Neural progenitor cell (in vitro differentiated cells): ENCODE measurements at regions not wholly inside any gene's neighbourhood (a gene's known extent, or its start where the extent isn't known, plus 50 kb on each side); places are given as distances from the start of the nearest gene placed in this dataset.

Experiments
- DNase-seq: peaks from one replicate; pipeline ENCODE4 v3.0.0-alpha.2; 2016; ENCODE audit warnings: low spot score
- H2AFZ ChIP-seq: fragments of 200-600 bp; sonication (generic); replicated peaks from 2 replicates; pipeline ENCODE4 v1.6.1; 2016; ENCODE audit warnings: antibody characterized with exemption
- H3F3A ChIP-seq: fragments of 200-600 bp; sonication (generic); 2 replicates; pipeline ENCODE4 v1.6.1; 2016; ENCODE audit warnings: antibody characterized with exemption, low read depth
- H3K27ac ChIP-seq: fragments of 200-600 bp; sonication (generic); 2 replicates; pipeline ENCODE4 v1.5.1; 2016; ENCODE audit warnings: mild to moderate bottlenecking
- H3K27me3 ChIP-seq: fragments of 200-600 bp; sonication (generic); 2 replicates; pipeline ENCODE4 v1.6.1; 2016; ENCODE audit warnings: mild to moderate bottlenecking, moderate library complexity
- H3K36me3 ChIP-seq: fragments of 200-600 bp; sonication (generic); 2 replicates; pipeline ENCODE4 v1.5.1; 2016
- H3K4me1 ChIP-seq: fragments of 200-600 bp; sonication (generic); 2 replicates; pipeline ENCODE4 v1.6.1; 2016; ENCODE audit warnings: mixed run types
- H3K4me2 ChIP-seq: fragments of 200-600 bp; sonication (generic); 2 replicates; pipeline ENCODE4 v1.6.1; 2016
- H3K4me3 ChIP-seq: fragments of 200-600 bp; sonication (generic); 2 replicates; pipeline ENCODE4 v1.5.1; 2016
- H3K79me2 ChIP-seq: fragments of 200-600 bp; sonication (generic); 2 replicates; pipeline ENCODE4 v1.6.1; 2016; ENCODE audit warnings: low read depth
- H3K9ac ChIP-seq: fragments of 200-600 bp; sonication (generic); 2 replicates; pipeline ENCODE4 v1.6.1; 2016
- H3K9me3 ChIP-seq: fragments of 200-600 bp; sonication (generic); 2 replicates; pipeline ENCODE4 v1.5.1; 2016; ENCODE audit warnings: low read depth
- H4K20me1 ChIP-seq: fragments of 200-600 bp; sonication (generic); 2 replicates; pipeline ENCODE4 v1.6.1; 2016; ENCODE audit warnings: low read depth
- H3K27ac Mint-ChIP-seq: 3 replicates; pipeline ENCODE4 v1.8.0; 2021; ENCODE audit warnings: mixed read lengths
- H3K27me3 Mint-ChIP-seq: 2 replicates; pipeline ENCODE4 v1.8.0; 2022; ENCODE audit warnings: low read depth, mild to moderate bottlenecking, inconsistent platforms, moderate library complexity, mixed read lengths; ENCODE audit not compliant: insufficient read depth
- H3K36me3 Mint-ChIP-seq: 3 replicates; pipeline ENCODE4 v1.8.0; 2021; ENCODE audit warnings: mixed read lengths
- H3K4me1 Mint-ChIP-seq: 3 replicates; pipeline ENCODE4 v1.8.0; 2021; ENCODE audit warnings: mixed read lengths
- H3K4me3 Mint-ChIP-seq: 3 replicates; pipeline ENCODE4 v1.8.0; 2021; ENCODE audit warnings: mild to moderate bottlenecking, moderate library complexity, mixed read lengths
- H3K9me3 Mint-ChIP-seq: 3 replicates; pipeline ENCODE4 v1.8.0; 2020; ENCODE audit warnings: mixed read lengths
- CTCF ChIP-seq: fragments of 200-600 bp; sonication (generic); IDR thresholded peaks from 2 replicates; pipeline ENCODE4 v1.5.1; 2017; ENCODE audit warnings: antibody characterized with exemption, mild to moderate bottlenecking
- EZH2 ChIP-seq: fragments of 200-600 bp; sonication (generic); IDR thresholded peaks from 2 replicates; pipeline ENCODE4 v1.6.1; 2017; ENCODE audit warnings: antibody characterized with exemption, mild to moderate bottlenecking, moderate library complexity
- EZH2phosphoT487 ChIP-seq: fragments of 200-600 bp; sonication (generic); IDR thresholded peaks from 2 replicates; pipeline ENCODE4 v1.6.1; 2017; ENCODE audit warnings: antibody characterized with exemption

GRCh38 chr19:31818798-31819105 is 469.5 kb upstream of the TSHZ3 start:
- H3F3A ChIP-seq, result no peaks in the 10 kb centered on the region
- H3K27me3 Mint-ChIP-seq, result peaks cover 7% of the 10 kb centered on the region
- peaks cover 16% of the 10 kb centered on the region for H3K4me1 Mint-ChIP-seq
- H3K4me2 ChIP-seq, result no peak overlapping the region
- no peaks in the 10 kb centered on the region for H4K20me1 ChIP-seq
- peak overlapping the region; percentile 11 for H2AFZ ChIP-seq
- H3K27me3 ChIP-seq, result no peaks in the 10 kb centered on the region
- no peak overlapping the region for H3K4me3 ChIP-seq
- no peak overlapping the region for H3K27ac Mint-ChIP-seq
- no peak for TF ChIP-seq CTCF
- TF ChIP-seq EZH2, result no peak
- no peak for TF ChIP-seq EZH2phosphoT487
- H3K9me3 ChIP-seq, result no peaks in the 10 kb centered on the region
- H3K4me1 ChIP-seq, result no peaks in the 10 kb centered on the region
- DNase-seq, result no peak
- no peak overlapping the region for H3K27ac ChIP-seq
- H3K9me3 Mint-ChIP-seq, result peaks cover 2% of the 10 kb centered on the region
- H3K9ac ChIP-seq, result no peak overlapping the region
- no peaks in the 10 kb centered on the region for H3K79me2 ChIP-seq
- H3K36me3 ChIP-seq, result no peaks in the 10 kb centered on the region
- H3K36me3 Mint-ChIP-seq, result no peaks in the 10 kb centered on the region
- no peak overlapping the region for H3K4me3 Mint-ChIP-seq

- no peak overlapping the region for H3K27ac Mint-ChIP-seq
- TF ChIP-seq EZH2 (no peak), CTCF (no peak), EZH2phosphoT487 (no peak)
Observed at GRCh38 chr19:31819837-31820236, 470.6 kb upstream of the TSHZ3 start.

DNA sequence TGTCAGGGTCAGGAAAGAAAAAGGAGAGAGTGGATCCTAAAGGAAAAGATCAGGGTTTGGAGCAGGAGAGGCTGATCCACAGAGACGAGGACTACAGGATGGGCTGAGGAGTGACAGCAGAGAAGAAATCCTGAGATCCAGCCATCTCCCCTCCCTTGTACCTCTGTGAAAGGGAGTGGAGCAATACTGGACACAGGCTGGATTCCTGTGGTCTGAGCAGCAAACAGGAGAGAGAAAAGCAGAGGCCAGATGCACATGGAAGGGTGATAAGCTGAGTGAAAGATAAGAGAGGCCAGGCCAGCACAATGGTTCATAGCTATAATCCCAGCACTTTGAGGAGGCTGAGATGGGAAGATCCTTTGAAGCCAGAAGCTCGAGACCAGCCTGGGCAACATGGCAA is 472.1 kb upstream of the TSHZ3 start:
- Mint-ChIP-seq H3K4me1 (peaks cover 16% of the 10 kb centered on the region), H3K36me3 (no peaks in the 10 kb centered on the region), H3K9me3 (peaks cover 2% of the 10 kb centered on the region), H3K27ac (no peak overlapping the region), H3K4me3 (no peak overlapping the region), H3K27me3 (peaks cover 14% of the 10 kb centered on the region)
- H3K27ac ChIP-seq, result no peak overlapping the region
- H3K79me2 ChIP-seq, result no peaks in the 10 kb centered on the region
- H3K4me1 ChIP-seq, result no peaks in the 10 kb centered on the region
- no peak overlapping the region for H3K9ac ChIP-seq
- H3K27me3 ChIP-seq, result no peaks in the 10 kb centered on the region
- H3K9me3 ChIP-seq, result no peaks in the 10 kb centered on the region
- no peak overlapping the region for H3K4me2 ChIP-seq
- H3K4me3 ChIP-seq, result no peak overlapping the region
- no peaks in the 10 kb centered on the region for H3K36me3 ChIP-seq
- no peaks in the 10 kb centered on the region for H4K20me1 ChIP-seq
- TF ChIP-seq EZH2 (no peak), EZH2phosphoT487 (no peak), CTCF (no peak)
- H3F3A ChIP-seq, result no peaks in the 10 kb centered on the region
- DNase-seq, result no peak
- no peak overlapping the region for H2AFZ ChIP-seq

More at GRCh38 chr19:31819837-31820236, 470.6 kb upstream of the TSHZ3 start:
- no peak overlapping the region for H3K9ac ChIP-seq
- Mint-ChIP-seq H3K27me3 (peaks cover 7% of the 10 kb centered on the region), H3K4me1 (peaks cover 16% of the 10 kb centered on the region), H3K9me3 (peaks cover 2% of the 10 kb centered on the region), H3K36me3 (no peaks in the 10 kb centered on the region), H3K4me3 (no peak overlapping the region)
- no peaks in the 10 kb centered on the region for H3F3A ChIP-seq
- no peak overlapping the region for H2AFZ ChIP-seq
- no peaks in the 10 kb centered on the region for H3K9me3 ChIP-seq
- no peak for DNase-seq
- H3K4me2 ChIP-seq, result no peak overlapping the region
- no peaks in the 10 kb centered on the region for H3K79me2 ChIP-seq
- no peaks in the 10 kb centered on the region for H3K4me1 ChIP-seq
- no peak overlapping the region for H3K4me3 ChIP-seq
- H3K27ac ChIP-seq, result no peak overlapping the region
- no peaks in the 10 kb centered on the region for H3K27me3 ChIP-seq
- H4K20me1 ChIP-seq, result no peaks in the 10 kb centered on the region
- no peaks in the 10 kb centered on the region for H3K36me3 ChIP-seq
